ENCODE measurements at regions not wholly inside any gene's neighbourhood (a gene's known extent, or its start where the extent isn't known, plus 50 kb on each side); places are given as distances from the start of the nearest gene placed in this dataset.
"Not testable (repeated sequence)": the region's sequence is repeated elsewhere in the genome, so short reads cannot be mapped to it uniquely, and the experiment has no call there.

DNA sequence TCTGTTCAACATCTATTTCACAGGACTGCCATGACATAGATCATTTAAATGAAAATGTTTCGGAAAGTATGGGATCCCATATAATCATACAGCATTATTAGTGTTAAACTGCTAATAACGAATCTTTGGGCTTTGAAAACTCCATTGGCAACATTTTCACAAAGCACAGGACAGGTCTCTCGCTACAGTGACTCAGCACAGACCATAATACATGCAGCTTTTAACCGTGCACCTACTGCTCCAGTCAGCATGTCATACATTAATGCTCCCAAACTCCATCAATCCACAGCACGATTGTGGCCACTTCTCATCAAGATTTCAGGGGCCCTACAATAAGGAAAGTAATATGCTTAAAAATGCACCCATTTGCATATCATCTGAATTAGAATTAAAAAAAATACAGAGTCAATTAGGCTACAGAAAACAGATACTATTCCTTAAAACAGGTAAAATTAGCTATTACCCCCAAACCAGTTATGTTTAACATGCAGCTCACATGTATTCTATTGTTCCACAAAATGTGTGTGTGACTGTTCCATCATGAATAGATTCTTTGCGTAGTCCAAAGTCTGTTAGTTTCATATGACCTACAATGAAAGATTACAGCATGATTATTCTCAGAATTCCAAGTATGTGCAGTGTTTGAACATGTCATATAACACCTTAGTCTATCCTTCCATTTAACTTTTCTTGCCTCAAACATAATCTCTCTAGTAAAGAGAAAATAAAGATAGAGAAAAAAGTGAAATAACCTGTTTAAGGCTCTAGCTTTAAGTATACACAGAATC lies 141.6 kb upstream of the EFCAB3 start:
- DNase-seq; POLR2A ChIA-PET; H3K27me3 Mint-ChIP-seq; intact Hi-C loops (cut with micrococcal nuclease); H3K27ac Mint-ChIP-seq; H3K36me3 Mint-ChIP-seq; H3K9me3 Mint-ChIP-seq; H3K4me3 Mint-ChIP-seq; H3K4me1 Mint-ChIP-seq (ENCODE audit: low read depth): not testable (repeated sequence)
- CTCF ChIA-PET, result interaction anchor here (0.6 kb wide), 1 partner anchor 317 kb away, joined by 4 read pairs; no protein-coding TSS in a partner anchor

DNA sequence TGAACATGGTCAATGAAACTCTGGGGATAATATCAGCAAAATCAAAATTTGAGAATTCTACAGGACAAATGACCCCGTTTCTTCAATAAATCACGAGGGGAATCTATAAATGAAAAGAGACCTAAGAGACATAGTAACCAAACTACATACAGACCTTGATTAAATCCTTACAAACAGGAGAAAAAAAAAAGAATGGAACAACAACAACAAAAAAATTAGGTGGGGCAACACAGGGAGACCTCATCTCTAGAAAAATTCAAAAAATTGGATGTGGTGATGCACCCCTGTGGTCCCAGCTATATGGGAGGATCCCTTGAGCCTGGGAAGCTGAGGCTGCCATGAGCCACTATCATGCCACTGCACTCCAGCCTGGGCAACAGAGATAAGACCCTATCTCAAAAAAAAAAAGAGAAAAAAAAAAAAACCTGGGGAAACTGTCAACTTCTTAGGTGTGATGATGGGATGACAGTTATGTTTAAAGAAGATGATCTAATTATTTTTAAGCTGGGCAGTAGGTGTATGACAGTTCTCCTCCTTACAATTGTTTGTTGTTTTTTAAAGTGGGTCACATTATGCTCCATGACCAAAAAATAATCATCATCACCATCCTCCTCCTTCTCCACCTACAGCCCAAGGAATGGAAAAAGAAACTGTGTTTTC lies 146.4 kb upstream of the EFCAB3 start:
- POLR2A ChIA-PET; H3K36me3 Mint-ChIP-seq; CTCF ChIA-PET; intact Hi-C loops (cut with micrococcal nuclease); H3K27me3 Mint-ChIP-seq; H3K4me3 Mint-ChIP-seq; H3K27ac Mint-ChIP-seq; DNase-seq; H3K4me1 Mint-ChIP-seq (ENCODE audit: low read depth); H3K9me3 Mint-ChIP-seq: not testable (repeated sequence)

- intact Hi-C loops (cut with micrococcal nuclease); H3K27me3 Mint-ChIP-seq; H3K4me3 Mint-ChIP-seq; POLR2A ChIA-PET; H3K4me1 Mint-ChIP-seq (ENCODE audit: low read depth); CTCF ChIA-PET; H3K27ac Mint-ChIP-seq; H3K36me3 Mint-ChIP-seq; DNase-seq; H3K9me3 Mint-ChIP-seq: not testable (repeated sequence)
Measured at GRCh38 chr17:62231293-62231692, 149.1 kb upstream of the EFCAB3 start.

DNA sequence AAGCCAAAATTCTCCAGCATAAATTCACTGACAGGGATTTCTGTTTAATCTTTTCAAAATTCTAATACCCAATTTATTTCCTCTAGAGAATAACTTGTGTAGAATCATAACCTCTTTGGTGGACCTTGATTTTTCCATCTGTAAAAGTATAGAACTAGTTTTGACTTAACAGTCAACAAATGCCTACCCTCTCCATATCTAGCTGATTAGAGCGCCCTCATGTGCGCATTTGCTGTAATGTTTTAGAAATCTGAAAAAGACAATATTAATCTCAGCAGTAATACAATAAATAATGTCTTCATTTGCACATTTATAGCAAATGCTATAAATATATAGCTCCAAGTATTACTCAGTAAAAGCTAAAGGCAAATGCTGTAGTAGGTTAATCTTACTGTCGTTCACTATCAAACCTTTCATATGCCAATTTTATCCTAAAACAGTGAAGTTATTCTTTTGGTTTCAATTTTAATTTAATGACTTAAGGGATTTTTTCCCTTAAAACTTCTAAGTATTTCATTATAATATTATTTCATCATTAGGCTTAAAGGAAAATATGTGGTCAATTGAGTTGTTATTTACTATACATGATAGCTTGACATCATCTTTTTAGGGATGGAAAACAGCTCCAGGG lies 153.6 kb upstream of the EFCAB3 start:
- POLR2A ChIA-PET, H3K9me3 Mint-ChIP-seq: not testable (repeated sequence)
- peak; percentile 16 for DNase-seq

GRCh38 chr17:62223585-62223984 lies 156.8 kb upstream of the EFCAB3 start:
- DNase-seq; H3K27ac Mint-ChIP-seq; POLR2A ChIA-PET; intact Hi-C loops (cut with micrococcal nuclease); H3K36me3 Mint-ChIP-seq; H3K4me1 Mint-ChIP-seq (ENCODE audit: low read depth); H3K27me3 Mint-ChIP-seq; H3K4me3 Mint-ChIP-seq; H3K9me3 Mint-ChIP-seq; CTCF ChIA-PET: not testable (repeated sequence)

More for the DNA sequence above, 153.6 kb upstream of the EFCAB3 start:
- intact Hi-C loops (cut with micrococcal nuclease); H3K4me1 Mint-ChIP-seq (ENCODE audit: low read depth); H3K27ac Mint-ChIP-seq; H3K4me3 Mint-ChIP-seq; H3K27me3 Mint-ChIP-seq; H3K36me3 Mint-ChIP-seq: not testable (repeated sequence)
- CTCF ChIA-PET, result interaction anchor here (0.8 kb wide), 1 partner anchor 24 kb away, joined by 3 read pairs; no protein-coding TSS in a partner anchor

GRCh38 chr17:62219221-62219899 lies 154.3 kb upstream of the MED13 start:
- ChIA-PET CTCF (interaction anchor here (1.5 kb wide), 1 partner anchor 109 kb away, joined by 4 read pairs; no protein-coding TSS in a partner anchor), POLR2A (no interaction called here)
- Mint-ChIP-seq H3K27me3 (peaks cover 5% of the 10 kb centered on the region), H3K9me3 (peaks cover 4% of the 10 kb centered on the region), H3K36me3 (no peaks in the 10 kb centered on the region), H3K27ac (no peak overlapping the region), H3K4me3 (no peak overlapping the region), H3K4me1 (ENCODE audit: low read depth) (no peaks in the 10 kb centered on the region)
- DNase-seq, result no peak
- intact Hi-C loops (cut with micrococcal nuclease), result no loop called here

- Mint-ChIP-seq H3K36me3 (no peaks in the 10 kb centered on the region), H3K27me3 (peaks cover 7% of the 10 kb centered on the region), H3K4me1 (ENCODE audit: low read depth) (no peaks in the 10 kb centered on the region), H3K27ac (no peak overlapping the region), H3K9me3 (no peaks in the 10 kb centered on the region), H3K4me3 (no peak overlapping the region)
- ChIA-PET CTCF (no interaction called here), POLR2A (no interaction called here)
- intact Hi-C loops (cut with micrococcal nuclease), result no loop called here
- DNase-seq, result no peak
Measured at GRCh38 chr17:62216847-62217246, 151.8 kb upstream of the MED13 start.

- H3K4me3 Mint-ChIP-seq; H3K9me3 Mint-ChIP-seq; intact Hi-C loops (cut with micrococcal nuclease); H3K4me1 Mint-ChIP-seq (ENCODE audit: low read depth); POLR2A ChIA-PET; H3K27me3 Mint-ChIP-seq; DNase-seq; CTCF ChIA-PET; H3K27ac Mint-ChIP-seq; H3K36me3 Mint-ChIP-seq: not testable (repeated sequence)
Measured at GRCh38 chr17:62215891-62216290, 150.8 kb upstream of the MED13 start.

DNA sequence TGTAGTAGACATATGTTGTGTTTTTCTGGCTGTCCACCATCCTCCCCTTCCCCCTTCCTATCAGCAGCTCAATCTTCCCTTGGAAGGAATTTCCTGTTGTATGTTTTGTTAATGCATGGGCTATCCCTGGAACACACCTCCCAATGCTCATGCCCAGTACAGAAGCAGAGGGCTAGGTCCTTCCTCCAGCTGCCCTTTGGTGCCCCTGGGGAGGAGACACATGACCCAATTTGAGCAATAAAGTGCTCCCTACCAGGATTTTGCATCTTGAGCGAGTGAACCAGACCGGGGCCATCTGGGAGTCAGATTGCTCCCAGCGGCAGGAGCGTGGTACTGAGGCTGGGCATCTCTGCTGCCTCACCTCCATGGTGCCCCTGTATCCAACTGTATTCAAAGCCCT lies 141.5 kb upstream of the MED13 start:
- intact Hi-C loops (cut with micrococcal nuclease), result no loop called here
- Mint-ChIP-seq H3K27ac (no peak overlapping the region), H3K27me3 (peaks cover 6% of the 10 kb centered on the region), H3K4me1 (ENCODE audit: low read depth) (no peaks in the 10 kb centered on the region), H3K4me3 (no peak overlapping the region), H3K36me3 (no peaks in the 10 kb centered on the region), H3K9me3 (peaks cover 4% of the 10 kb centered on the region)
- CTCF ChIA-PET, result no interaction called here
- DNase-seq, result no peak
- POLR2A ChIA-PET, result no interaction called here

- H3K9me3 Mint-ChIP-seq; H3K4me3 Mint-ChIP-seq; H3K27me3 Mint-ChIP-seq; intact Hi-C loops (cut with micrococcal nuclease); POLR2A ChIA-PET; H3K4me1 Mint-ChIP-seq (ENCODE audit: low read depth); CTCF ChIA-PET; DNase-seq; H3K36me3 Mint-ChIP-seq; H3K27ac Mint-ChIP-seq: not testable (repeated sequence)
Measured at GRCh38 chr17:62197156-62197555, 132.1 kb upstream of the MED13 start.

DNA sequence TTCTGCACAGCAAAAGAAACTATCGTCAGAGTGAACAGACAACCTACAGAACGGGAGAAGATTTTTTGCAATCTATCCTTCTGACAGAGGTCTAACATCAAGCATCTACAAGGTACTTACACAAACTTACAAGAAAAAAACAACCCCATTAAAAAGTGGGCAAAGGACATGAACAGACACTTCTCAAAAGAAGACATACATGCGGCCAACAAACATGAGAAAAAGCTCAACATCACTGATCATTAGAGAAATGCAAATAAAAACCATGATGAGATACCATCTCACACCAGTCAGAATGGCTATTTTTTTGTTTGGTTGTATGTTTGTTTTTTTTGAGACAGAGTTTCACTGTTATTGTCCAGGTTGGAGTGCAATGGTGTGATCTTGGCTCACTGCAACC lies 131.5 kb upstream of the MED13 start:
- H3K4me3 Mint-ChIP-seq; H3K9me3 Mint-ChIP-seq; H3K4me1 Mint-ChIP-seq (ENCODE audit: low read depth); POLR2A ChIA-PET; DNase-seq; H3K27ac Mint-ChIP-seq; H3K36me3 Mint-ChIP-seq; H3K27me3 Mint-ChIP-seq; intact Hi-C loops (cut with micrococcal nuclease): not testable (repeated sequence)
- CTCF ChIA-PET, result interaction anchor here (0.7 kb wide), 1 partner anchor 963 kb away, joined by 3 read pairs; no protein-coding TSS in a partner anchor

DNA sequence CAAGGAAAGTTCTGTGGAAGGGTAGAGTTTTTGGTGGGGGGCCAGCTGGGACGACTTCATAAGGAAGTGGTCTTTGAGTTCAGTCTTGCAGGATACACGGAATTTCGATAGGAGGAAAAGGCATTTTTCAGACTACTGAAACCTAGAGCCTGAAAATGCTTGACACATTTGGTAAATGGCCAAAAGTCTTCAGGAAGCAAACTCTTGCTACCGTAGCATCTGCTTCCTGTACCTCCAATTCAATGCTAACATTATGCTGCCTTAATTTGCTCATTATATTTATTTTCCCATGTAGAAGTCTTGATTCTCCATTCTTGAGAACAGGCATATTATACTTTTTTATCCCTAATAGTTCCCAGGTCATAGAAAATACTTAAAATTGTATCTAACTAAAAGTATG lies 129.3 kb upstream of the MED13 start:
- ChIA-PET POLR2A (no interaction called here), CTCF (no interaction called here)
- H3K27me3 Mint-ChIP-seq, result peaks cover 7% of the 10 kb centered on the region
- H3K4me3 Mint-ChIP-seq, result no peak overlapping the region
- no peaks in the 10 kb centered on the region for H3K9me3 Mint-ChIP-seq
- no peaks in the 10 kb centered on the region for H3K4me1 Mint-ChIP-seq (ENCODE audit: low read depth)
- intact Hi-C loops (cut with micrococcal nuclease), result no loop called here
- no peak overlapping the region for H3K27ac Mint-ChIP-seq
- no peak for DNase-seq
- no peaks in the 10 kb centered on the region for H3K36me3 Mint-ChIP-seq

Data from activated CD4-positive, alpha-beta memory T cell treated with anti-CD3 and anti-CD28 coated beads for 36 hours (primary cell).